HG03521 (cell line): ENCODE measurements at regions not wholly inside any gene's neighbourhood (a gene's known extent, or its start where the extent isn't known, plus 50 kb on each side); places are given as distances from the start of the nearest gene placed in this dataset.
"Not testable (repeated sequence)": the region's sequence is repeated elsewhere in the genome, so short reads cannot be mapped to it uniquely, and the experiment has no call there.

ENCODE experiments used
- ATAC-seq: cut with Tn5 transposase; IDR thresholded peaks from one replicate; pipeline ENCODE4 v1.9.1; 2021; ENCODE audit warnings: mild to moderate bottlenecking, moderate library complexity; ENCODE audit not compliant: unreplicated experiment

- ATAC-seq, result no peak
Observed at GRCh38 chr2:57126410-57126809, 920.2 kb upstream of the VRK2 start.

DNA sequence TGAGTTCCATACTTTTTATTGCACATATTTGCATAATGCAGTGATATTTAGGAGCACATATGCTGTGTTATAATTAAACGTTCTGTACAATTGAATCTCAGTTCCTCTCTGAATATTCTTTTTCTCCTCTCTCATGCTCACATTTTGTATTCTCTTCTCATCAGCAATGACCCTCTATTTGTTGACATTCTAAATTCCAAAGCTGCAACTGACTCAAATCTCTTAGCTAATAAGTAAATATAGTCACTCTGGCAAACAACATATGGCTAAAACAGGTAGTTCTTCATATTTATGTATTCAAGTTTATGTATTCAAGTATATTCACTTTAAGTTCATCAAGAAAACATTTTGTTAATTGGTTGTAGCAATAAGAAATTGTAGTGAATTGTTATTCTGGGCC lies 907.4 kb upstream of the VRK2 start:
- ATAC-seq, result no peak

- ATAC-seq, result no peak
Observed at GRCh38 chr2:57141269-57141668, 905.3 kb upstream of the VRK2 start.

DNA sequence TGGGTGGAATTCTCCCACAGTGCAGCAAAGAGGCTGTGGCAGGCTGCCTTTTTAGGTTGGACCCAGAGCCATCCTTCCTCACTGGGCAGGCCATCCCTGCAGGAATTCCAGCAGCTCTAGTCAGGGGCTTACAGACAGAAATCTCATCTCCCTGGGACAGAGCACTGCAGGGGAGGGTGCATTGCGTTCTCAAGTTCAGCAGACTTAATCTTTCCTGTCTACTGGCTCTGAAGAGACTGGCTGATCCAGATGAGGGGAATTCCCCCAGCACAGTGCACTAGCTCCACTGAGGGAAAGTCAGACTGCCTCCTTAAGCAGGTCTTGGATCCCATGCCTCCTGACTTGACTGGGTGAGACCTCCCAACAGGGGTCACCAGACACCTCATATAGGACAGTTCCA lies 899.7 kb upstream of the VRK2 start:
- ATAC-seq, result no peak

DNA sequence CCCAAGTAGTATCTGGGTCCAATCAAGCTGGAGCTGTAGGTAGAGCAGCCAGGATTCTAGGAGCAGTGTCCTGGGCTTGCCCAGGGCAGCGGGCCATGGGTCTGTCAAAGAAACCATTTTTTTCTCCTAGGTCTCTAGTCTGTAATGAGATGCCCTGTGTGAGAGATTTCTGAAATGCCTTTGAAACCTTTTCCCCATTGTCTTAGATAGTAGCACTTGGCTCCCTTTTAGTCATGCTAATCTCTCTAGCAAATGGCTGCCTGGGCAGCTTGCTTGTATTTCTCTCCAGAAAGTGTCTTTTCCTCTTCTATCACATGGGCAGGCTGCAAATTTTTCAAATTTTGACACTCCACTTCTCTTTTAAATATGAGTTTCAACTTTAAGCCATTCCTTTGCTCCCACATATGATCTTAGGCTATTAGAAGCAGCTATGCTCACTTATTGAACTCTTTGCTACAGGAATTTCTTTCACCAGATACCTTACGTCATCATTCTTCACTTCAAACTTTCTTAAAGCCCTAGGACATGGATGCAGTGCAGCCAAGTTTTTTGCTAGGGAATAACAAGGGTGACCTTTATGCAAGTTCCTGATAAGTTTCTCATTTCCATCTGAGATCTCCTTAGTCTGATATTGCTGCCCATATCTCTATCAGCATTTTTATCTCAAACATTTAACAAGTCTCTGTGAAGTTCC lies 890.2 kb upstream of the VRK2 start:
- no peak for ATAC-seq

- no peak for ATAC-seq
Observed at GRCh38 chr2:57160976-57161375, 885.6 kb upstream of the VRK2 start.

DNA sequence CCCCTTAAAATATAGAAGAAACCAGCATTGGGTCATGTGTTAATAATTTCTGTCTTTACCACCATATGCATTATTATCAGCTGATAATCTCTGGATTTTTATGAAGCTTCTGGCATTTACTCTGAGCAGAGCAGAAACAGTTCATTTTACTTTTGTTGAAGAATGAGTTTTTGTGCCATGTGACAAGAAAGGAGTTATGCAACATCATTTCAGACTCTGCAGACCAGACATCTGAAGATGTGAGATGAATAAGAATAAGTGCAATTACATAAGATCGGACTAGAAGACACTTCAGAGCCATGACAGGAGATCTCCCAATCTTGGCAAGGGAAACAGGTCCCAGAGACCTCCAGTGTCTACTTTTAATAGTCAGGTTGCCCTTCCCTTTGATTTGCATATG lies 869.4 kb upstream of the VRK2 start:
- ATAC-seq, result no peak

- ATAC-seq, result no peak
Observed at GRCh38 chr2:57180042-57180567, 866.5 kb upstream of the VRK2 start.

- ATAC-seq, result no peak
Observed at GRCh38 chr2:57180678-57181077, 865.9 kb upstream of the VRK2 start.

GRCh38 chr2:57181315-57182038 lies 865.1 kb upstream of the VRK2 start:
- no peak for ATAC-seq

- ATAC-seq, result no peak
Observed at GRCh38 chr2:57182916-57183315, 863.7 kb upstream of the VRK2 start.

DNA sequence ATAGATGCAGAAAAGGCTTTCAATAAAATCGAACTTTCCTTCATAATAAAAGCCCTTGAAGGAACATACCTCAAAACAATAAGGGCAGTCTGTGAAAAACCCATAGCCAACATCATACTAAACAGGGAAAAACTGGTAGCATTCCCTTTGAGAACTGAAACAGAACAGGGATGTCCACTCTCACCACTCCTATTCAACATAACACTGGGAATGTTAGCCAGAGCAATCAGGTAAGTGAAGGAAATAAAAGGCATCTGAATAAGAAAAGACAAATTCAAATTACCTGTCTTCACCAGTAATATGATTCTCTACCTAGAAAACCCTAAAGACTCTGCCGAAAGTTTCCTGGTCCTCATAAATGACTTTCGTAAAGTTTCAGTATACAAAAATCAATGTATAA lies 861.0 kb upstream of the VRK2 start:
- ATAC-seq, result no peak

GRCh38 chr2:57190007-57190406 lies 856.6 kb upstream of the VRK2 start:
- no peak for ATAC-seq

- ATAC-seq, result no peak
Observed at GRCh38 chr2:57199663-57200062, 846.9 kb upstream of the VRK2 start.

DNA sequence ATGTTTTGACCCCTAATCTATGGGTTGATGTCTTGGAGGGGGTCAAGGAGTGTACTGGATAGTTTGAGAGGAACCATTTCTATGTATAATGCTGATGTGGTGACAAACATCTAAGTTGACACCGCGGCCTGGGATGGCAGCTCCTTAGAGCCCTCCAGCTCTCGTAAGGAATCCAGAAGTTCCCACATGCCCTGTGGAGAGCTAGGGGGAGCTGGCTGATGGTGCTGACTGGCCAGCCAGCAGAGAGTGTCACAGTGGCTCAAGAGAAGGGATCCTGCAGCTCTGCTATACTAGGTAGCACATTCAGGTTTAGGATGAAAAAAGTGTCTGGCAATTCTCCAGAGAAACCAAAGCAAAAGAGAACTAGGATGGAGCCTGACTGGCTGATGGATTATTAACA lies 842.2 kb upstream of the VRK2 start:
- no peak for ATAC-seq

DNA sequence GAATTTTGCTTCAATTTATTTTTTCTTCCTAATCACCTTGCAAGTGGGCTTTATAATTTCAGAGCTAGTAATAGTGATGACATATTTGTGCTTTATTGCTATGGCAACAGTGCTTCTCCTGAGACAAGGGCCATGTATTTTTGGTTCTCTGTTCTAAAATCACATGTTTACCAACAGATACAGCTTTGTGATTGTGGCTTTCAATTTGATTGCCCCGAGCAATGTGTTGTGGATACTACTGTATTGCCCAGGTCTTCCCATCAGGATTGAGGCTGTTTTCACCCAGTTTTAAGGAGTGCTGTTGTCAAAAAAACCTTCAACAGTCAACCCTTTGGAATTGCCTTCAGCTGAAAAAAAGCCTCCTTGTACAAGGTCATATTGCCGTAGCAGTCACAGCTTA lies 841.4 kb upstream of the VRK2 start:
- ATAC-seq, result no peak

- no peak for ATAC-seq
Observed at GRCh38 chr2:57207191-57207590, 839.4 kb upstream of the VRK2 start.

GRCh38 chr2:57209799-57210198 lies 836.8 kb upstream of the VRK2 start:
- no peak for ATAC-seq

- no peak for ATAC-seq
Observed at GRCh38 chr2:57210855-57211254, 835.8 kb upstream of the VRK2 start.

DNA sequence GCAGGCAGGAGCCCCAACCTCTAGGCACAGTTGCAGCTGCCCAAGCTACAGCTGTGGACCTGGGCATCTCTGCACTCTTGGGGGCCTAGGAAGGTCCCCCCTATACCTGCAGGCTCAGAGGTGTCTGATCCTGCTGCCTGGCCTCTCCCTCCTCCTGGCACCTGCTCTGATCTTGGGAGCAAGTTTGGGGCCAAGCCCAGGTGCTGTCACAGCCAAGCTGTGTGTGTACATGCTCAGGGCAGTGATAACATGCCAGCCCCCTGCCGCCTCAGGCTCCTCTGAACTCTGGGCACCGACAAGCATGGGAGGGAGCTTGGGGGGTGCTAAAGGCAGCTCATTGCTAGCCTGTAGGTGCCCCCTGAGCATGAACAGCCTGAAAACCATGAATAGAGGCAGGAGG lies 829.6 kb upstream of the VRK2 start:
- ATAC-seq, result no peak

- ATAC-seq, result no peak
Observed at GRCh38 chr2:57218206-57218605, 828.4 kb upstream of the VRK2 start.

GRCh38 chr2:57229706-57230105 lies 816.9 kb upstream of the VRK2 start:
- not testable (repeated sequence) for ATAC-seq
